Sigmoid colon (tissue), 3 donors: ENCODE measurements at regions not wholly inside any gene's neighbourhood (a gene's known extent, or its start where the extent isn't known, plus 50 kb on each side); places are given as distances from the start of the nearest gene placed in this dataset.

Experiments
- POLR2A ChIP-seq, 2 donors: fragments of 450-650 bp; IDR thresholded peaks; one replicate each; pipeline ENCODE4 v1.6.1; 2016; ENCODE audit warnings: antibody characterized with exemption in 2 of 2, mild to moderate bottlenecking in 2 of 2, moderate library complexity in 2 of 2
- TF ChIP-seq, protein P1 (sequence below), 4 experiments: fragments of 450-650 bp in 3 of 4; fragments of 200-600 bp in 1 of 4; IDR thresholded peaks; one replicate each; pipeline ENCODE4 v1.5.1; 2016 to 2019; ENCODE audit warnings: antibody characterized with exemption in 4 of 4, mild to moderate bottlenecking in 3 of 4, moderate library complexity in 2 of 4

DNA sequence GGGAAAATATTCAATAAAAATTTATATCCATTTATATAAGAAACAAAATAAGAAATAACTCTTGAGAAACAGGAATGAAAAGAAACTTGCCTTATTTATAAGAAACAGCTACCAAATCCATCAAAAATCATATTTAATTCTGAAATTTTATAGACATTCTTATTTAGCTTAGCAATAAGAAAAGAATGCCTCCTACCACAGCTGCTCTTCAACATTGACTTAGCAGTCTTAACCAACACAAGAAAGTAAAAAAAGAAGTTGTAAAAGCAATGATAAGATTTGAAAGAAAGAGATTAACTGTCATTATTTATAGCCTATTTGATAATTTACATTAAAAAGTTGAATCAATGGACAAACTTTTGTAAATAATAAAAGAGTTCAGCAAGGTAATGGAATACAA lies 212.8 kb downstream of the ZNF365 start:
- TF ChIP-seq, protein P1, sequence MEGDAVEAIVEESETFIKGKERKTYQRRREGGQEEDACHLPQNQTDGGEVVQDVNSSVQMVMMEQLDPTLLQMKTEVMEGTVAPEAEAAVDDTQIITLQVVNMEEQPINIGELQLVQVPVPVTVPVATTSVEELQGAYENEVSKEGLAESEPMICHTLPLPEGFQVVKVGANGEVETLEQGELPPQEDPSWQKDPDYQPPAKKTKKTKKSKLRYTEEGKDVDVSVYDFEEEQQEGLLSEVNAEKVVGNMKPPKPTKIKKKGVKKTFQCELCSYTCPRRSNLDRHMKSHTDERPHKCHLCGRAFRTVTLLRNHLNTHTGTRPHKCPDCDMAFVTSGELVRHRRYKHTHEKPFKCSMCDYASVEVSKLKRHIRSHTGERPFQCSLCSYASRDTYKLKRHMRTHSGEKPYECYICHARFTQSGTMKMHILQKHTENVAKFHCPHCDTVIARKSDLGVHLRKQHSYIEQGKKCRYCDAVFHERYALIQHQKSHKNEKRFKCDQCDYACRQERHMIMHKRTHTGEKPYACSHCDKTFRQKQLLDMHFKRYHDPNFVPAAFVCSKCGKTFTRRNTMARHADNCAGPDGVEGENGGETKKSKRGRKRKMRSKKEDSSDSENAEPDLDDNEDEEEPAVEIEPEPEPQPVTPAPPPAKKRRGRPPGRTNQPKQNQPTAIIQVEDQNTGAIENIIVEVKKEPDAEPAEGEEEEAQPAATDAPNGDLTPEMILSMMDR (IDR thresholded peaks at IDR 0.05), result no peak
- no peak for TF ChIP-seq POLR2A (IDR thresholded peaks at IDR 0.05)
